ENCODE measurements at regions not wholly inside any gene's neighbourhood (a gene's known extent, or its start where the extent isn't known, plus 50 kb on each side); places are given as distances from the start of the nearest gene placed in this dataset.
"Not testable (repeated sequence)": the region's sequence is repeated elsewhere in the genome, so short reads cannot be mapped to it uniquely, and the experiment has no call there.

GRCh38 chr17:74129800-74130199 lies 73.7 kb upstream of the RPL38 start:
- not testable (repeated sequence) for TF ChIP-seq POLR2A, CTCF (IDR thresholded peaks at IDR 0.05)

Data from body of pancreas (tissue), 4 donors.